Left renal cortex interstitium (tissue), 4 donors: ENCODE measurements at regions not wholly inside any gene's neighbourhood (a gene's known extent, or its start where the extent isn't known, plus 50 kb on each side); places are given as distances from the start of the nearest gene placed in this dataset.

Experiments used
- DNase-seq, 4 donors: peaks; one replicate each; pipeline ENCODE4 v3.0.0-alpha.2; 2013; ENCODE audit warnings: low read depth in 4 of 4, low spot score in 2 of 4, missing footprints in 1 of 4

DNA sequence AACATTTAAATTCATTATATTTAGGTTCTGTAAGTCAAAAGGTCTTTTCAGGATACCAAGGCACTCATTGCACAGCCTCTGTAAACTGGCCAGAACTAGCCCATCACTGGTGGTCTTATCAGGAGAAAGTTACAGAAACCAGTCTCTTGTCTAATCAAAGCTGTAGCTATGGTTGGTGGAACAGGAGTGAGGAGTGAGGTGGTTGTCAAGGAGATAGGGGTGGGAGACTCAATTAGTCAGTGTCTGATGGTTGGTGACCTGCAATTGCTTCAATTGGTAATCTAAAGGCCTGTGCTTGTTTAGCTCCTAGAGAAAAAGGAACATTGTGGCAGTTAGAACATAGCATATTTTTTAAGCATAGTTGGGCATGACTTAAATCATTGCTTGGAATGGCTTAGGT is 458.6 kb upstream of the CDH2 start:
- DNase-seq: no peak

DNA sequence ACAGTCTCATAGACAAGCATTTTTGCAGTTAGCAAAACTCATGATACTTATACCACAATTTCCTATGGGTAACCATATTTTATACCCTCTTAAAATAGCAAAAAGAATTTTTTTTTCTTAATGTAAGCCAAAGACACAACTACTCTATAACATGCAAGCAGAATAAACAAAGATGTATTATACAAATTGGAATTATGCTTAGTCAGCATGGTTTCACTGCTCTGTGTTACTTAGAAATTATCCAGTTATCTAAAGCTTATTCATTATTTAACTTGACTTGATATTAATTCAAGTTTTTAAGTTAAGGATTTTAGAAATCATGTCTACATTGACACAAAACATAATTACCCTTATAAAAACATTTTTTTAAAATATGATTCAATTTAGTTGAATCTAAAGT is 449.8 kb upstream of the CDH2 start:
- no peak for DNase-seq

DNA sequence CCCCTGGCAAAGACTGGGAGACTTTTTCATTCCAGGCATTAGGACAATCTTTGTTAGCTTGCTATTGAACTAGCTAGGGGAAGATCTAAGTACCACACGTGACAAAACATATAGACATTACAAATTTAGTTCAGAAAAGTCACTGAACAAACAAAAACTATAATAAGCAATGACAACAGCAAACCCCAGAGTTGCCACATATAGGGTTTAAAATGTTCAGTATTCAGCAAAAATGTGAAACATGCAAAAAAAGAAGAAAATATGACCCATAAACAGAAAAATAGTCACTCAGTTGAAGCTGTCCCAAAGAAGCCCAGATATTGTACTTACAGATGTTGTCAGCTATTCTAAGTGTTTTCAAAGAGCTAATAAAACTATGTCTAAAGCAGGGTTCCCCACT is 431.1 kb upstream of the CDH2 start:
- DNase-seq: no peak

GRCh38 chr18:28606686-28607085 is 429.8 kb upstream of the CDH2 start:
- no peak for DNase-seq

GRCh38 chr18:28602391-28602790 is 425.5 kb upstream of the CDH2 start:
- DNase-seq: no peak

- DNase-seq: no peak
Measured at GRCh38 chr18:28594034-28594433, 417.1 kb upstream of the CDH2 start.

DNA sequence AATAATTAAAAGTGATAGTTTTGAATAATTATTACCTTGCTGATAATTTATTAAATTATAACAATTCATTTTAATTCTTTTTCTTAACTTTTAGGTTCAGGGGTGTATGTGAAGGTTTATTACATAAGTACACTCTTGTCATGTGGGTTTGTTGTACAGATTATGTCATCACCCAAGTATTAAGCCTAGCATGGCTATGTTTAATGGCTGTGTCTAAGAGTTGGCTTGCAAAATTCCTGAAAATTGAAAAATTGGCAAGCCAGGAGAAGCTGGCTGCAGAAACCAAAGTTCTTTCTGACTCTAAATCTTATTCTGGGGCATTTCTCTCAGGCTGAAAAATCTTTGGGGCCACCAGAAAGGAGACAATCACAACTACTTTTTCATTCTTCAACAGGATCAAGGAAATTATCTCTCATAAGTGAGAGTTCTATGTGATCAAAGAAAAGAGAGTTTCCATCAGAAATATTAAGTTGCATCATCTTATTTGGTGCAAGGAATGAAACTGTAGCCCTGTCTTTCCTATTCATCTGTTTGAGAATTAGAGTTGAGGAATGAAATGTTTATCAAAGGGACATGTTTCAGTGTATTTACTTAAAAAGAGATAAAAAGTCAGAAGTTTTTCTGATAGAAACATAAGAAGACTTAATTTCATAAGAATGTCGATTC is 412.1 kb upstream of the CDH2 start:
- DNase-seq: no peak

DNA sequence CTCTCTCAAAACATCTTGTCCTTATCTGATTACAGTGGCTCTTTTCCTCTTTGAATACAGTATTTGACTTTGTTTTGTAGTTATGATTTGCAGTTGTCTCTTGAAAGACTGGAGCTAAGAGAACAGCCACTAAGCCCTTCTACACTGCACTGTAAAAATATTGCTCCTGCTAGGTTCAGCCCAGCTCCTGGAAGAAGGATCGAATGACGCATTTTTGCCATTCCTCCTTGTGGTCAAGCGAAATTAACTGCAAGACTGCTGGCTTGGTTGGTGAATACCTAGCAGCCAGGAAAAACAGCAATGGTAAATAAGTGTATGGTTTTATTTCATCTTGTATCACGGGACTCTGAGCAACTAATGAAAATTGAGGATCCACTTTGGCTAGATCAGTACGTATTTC is 407.8 kb upstream of the CDH2 start:
- peak in 3 of 4 donors; percentile 11 to 39 (median 34) for DNase-seq

- DNase-seq: no peak
Measured at GRCh38 chr18:28582724-28583123, 405.8 kb upstream of the CDH2 start.

GRCh38 chr18:28581521-28582071 is 404.7 kb upstream of the CDH2 start:
- peak in 1 of 4 donors; percentile 7 for DNase-seq

DNA sequence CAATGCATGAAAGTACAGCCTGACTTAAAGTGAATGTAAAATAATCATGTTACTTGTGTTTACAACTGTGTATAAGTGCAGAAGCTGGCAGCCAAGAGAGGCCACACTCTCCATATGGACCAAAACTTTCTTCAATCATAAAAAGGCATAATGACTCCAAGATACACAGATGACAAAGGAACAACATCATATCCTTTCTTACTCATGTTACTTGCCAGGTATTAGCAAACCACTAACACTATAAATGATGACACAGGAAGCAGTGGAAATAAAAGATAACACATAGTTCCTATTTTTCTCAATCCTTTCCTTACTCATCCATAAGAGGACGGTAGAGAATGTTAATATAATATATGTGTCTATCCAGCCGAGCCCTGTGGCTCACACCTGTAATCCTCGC is 400.0 kb upstream of the CDH2 start:
- no peak for DNase-seq

DNA sequence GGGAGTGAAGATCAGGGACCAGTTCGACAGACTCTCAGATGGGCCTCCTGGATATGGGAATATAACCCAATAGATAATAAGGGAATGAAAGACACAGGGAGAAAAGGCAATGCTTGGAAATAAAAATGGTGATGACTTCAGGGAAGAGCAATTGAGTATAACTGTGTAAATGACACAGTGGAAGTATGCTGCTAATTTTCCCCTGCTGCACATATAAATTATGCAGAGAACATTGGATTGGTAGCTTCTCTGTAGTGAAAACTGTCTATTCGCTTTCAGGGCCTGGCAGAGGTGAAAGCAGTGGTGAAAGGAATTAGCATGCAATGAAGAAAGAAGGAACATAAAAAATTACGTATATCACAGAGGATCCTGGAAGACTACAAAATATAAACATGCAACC is 398.2 kb upstream of the CDH2 start:
- no peak for DNase-seq

DNA sequence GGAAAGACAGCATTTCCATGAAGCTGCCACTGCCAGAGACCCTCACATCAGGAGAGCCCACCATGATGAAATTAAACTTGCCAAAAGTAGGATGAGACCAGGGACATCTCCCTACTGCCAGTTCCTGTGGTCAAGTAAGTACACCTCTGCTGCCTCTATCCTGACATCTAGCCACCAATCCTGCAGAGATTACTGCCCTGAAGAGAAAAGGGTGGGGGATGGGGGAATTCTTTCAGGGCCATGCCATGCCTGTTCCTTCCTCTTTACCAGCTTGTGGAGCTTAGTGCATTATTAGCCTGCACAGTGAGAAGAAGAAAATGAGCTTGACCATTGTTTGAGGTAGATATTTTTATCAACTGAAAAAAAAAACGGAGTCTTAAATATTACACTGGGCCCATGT is 397.2 kb upstream of the CDH2 start:
- DNase-seq: no peak

DNA sequence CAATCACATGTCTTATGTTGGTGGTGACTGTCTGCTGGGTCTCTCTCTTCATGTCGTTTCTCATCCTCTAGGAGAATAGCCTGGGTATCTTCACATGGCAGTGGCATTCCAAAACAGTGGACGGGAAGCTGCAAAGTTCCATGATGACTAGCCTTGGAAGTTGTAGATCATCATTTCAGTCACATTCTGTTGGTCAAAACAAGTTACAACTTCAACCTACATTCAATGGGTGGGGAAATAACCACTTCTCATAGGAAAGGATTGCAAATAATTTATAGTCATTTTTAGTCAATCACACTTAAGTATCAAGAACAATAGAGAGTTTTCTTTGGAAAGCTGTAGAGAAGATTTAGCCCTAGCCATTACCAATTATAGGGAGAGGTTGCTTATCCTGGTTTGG is 395.0 kb upstream of the CDH2 start:
- DNase-seq: no peak

DNA sequence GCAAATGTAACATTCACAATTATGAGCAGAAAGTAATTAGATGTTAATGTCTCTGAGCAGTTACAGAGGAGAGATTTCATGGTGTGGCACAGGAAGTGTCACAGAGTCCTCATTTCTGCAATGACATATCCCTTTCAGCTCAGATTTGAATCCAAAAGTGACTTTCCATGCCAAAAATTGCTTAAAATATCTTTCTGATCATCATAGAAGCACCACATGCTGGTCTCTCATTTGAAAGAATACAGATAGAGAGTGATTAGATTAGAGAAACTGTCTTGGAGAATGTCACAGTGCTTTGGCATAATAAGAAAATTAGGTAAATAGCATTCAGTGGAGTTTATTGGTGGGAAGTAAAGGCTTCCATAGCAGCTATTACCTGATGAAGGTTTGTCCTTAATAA is 383.4 kb upstream of the CDH2 start:
- DNase-seq: no peak

- no peak for DNase-seq
Measured at GRCh38 chr18:28559511-28559910, 382.6 kb upstream of the CDH2 start.

DNA sequence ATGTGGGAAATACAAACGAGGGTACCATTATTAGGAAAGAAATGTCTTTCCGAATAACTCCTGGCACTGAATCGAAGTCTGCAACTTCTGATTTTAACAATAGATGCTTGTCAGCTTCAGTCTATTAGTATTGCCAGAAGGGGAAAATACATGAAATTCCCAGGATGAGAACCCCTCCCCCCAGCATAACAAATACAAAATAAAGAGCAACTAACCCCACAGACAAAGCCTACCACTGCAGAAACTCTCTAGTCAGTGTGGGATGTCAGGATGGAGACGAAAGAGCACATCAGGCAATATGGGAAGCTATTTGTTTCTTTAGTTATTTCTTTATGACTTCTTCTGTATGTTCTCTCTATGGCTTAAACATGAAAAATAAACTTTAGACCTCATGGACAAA is 365.0 kb upstream of the CDH2 start:
- no peak for DNase-seq

DNA sequence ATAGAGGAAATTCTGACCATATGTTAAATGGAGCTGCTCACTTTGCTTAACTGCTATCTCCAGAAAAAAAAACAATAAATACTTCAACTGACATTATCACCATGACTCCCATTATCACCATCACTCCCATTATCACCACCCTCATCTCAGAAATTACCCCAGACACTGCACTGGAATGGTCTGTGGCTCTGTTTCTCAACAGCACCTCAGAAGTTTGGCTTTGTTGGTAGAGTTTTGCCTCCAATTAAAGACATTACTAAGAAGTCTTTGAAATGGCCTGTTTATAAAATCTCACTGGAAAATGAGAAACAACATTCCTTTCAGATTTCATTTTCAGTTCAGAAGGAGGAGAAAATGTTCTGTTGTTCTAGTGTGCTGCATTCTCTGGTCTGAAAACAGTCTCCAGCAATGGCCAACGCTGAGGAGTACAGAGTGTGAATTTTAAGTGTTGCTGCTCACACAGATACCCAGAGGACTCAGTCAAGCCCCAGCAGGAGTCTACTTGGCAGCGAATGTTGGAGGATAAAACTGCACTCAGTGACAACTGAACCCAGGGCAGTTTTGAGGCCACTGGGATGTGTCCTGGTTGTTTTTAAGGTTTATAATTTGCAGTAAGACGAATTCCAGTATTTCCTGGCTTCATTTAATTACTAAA is 364.5 kb upstream of the CDH2 start:
- no peak for DNase-seq

- DNase-seq: no peak
Measured at GRCh38 chr18:28529644-28530043, 352.7 kb upstream of the CDH2 start.

DNA sequence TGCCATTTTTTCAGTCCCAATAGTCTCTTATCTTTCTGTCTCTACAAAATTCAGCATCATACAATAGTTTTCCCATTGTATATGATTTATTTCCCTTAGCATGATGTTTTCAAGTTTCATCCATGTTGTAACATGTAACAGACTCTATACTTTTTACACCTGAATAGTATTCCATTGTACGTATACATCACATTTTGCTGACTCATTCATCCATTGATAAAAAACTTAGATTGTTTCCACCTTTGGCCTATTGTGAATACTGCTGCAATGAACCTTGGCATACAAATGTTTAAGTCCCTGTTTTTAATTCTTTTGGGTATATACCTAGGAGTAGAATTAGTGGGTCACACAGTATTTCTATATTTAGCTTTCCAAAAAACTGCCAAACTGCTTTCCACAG is 349.3 kb upstream of the CDH2 start:
- DNase-seq: no peak

GRCh38 chr18:28523758-28524475 is 347.0 kb upstream of the CDH2 start:
- DNase-seq: no peak

DNA sequence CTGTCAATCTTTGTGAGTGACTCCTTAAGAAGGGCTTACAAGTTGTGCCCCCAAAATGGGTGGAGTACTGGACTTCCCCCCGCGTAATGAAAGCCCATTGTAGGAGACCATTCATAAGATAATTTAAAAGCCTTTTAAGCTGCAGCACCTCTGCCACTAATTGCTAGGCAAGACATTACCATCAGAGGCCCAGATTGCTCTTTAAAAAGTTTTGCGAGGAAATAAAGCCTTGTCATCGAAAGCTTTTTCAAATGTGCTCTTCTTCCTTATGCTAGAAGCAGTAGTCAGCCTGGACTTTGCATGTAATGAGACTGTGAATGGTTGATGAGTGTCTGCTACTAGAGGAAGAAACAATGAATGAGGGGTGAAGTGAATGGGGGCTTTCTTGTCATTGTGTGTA is 345.3 kb upstream of the CDH2 start:
- no peak for DNase-seq
